ENCODE measurements at regions not wholly inside any gene's neighbourhood (a gene's known extent, or its start where the extent isn't known, plus 50 kb on each side); places are given as distances from the start of the nearest gene placed in this dataset.

DNA sequence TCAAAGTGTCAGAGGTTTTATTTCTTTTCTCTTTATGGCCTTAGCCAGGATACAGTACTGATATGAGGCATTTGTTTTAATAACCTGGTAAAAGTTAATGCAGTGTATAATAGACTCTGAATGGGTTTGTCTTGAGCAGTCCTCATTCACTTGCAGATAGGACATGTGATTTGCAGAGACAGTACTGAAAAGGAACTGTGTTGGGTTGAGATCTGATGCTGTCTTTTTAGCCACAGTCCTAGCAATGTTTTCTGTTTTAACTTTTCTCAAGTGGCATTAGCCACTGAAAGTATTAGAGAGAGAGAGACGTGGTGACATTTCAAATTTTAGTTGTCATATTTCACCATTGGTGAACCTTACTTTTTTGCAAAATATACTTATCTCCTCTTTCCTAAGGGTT lies 547.2 kb upstream of the MAN1A1 start:
- Histone ChIP-seq H3K4me1 (no peaks in the 10 kb centered on the region), H3K9me3 (no peaks in the 10 kb centered on the region), H3K27me3 (no peaks in the 10 kb centered on the region), H3K4me3 (no peak overlapping the region), H3K36me3 (no peaks in the 10 kb centered on the region), H3K27ac (no peak overlapping the region), H3K9ac (ENCODE audit: low read depth in 2 of 2, low read length in 2 of 2) (no peak overlapping the region)
- DNase-seq: no peak
- TF ChIP-seq, protein P1, sequence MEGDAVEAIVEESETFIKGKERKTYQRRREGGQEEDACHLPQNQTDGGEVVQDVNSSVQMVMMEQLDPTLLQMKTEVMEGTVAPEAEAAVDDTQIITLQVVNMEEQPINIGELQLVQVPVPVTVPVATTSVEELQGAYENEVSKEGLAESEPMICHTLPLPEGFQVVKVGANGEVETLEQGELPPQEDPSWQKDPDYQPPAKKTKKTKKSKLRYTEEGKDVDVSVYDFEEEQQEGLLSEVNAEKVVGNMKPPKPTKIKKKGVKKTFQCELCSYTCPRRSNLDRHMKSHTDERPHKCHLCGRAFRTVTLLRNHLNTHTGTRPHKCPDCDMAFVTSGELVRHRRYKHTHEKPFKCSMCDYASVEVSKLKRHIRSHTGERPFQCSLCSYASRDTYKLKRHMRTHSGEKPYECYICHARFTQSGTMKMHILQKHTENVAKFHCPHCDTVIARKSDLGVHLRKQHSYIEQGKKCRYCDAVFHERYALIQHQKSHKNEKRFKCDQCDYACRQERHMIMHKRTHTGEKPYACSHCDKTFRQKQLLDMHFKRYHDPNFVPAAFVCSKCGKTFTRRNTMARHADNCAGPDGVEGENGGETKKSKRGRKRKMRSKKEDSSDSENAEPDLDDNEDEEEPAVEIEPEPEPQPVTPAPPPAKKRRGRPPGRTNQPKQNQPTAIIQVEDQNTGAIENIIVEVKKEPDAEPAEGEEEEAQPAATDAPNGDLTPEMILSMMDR (IDR thresholded peaks at IDR 0.05): no peak
- intact Hi-C loops (cut with DNase I): no loop called here

DNA sequence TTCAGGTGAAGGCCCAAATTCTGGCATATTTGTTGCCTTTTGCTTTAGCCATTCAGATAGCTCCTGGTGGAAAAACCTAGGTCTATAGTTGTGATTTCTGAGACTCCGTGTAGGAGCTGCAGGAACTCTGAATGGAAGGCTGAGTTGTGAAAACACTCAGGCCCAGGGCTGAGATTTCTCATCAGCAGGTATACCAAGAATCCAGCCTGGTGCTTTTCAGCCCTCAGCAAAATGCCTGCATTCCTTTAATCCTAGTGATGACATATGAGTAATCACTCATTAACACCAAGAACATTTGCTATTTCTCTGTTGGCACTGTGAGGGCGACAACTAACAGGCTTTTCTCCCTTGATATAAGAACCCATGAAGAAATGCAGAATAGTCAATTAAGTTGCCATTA lies 546.1 kb upstream of the MAN1A1 start:
- intact Hi-C loops (cut with DNase I): no loop called here
- H3K9ac ChIP-seq (ENCODE audit: low read depth in 2 of 2, low read length in 2 of 2): no peak overlapping the region
- H3K4me1 ChIP-seq: no peaks in the 10 kb centered on the region
- TF ChIP-seq, protein P1 (IDR thresholded peaks at IDR 0.05): no peak
- no peak overlapping the region for H3K27ac ChIP-seq
- H3K27me3 ChIP-seq: no peaks in the 10 kb centered on the region
- H3K4me3 ChIP-seq: no peak overlapping the region
- H3K36me3 ChIP-seq: no peaks in the 10 kb centered on the region
- no peak for DNase-seq
- no peaks in the 10 kb centered on the region for H3K9me3 ChIP-seq

DNA sequence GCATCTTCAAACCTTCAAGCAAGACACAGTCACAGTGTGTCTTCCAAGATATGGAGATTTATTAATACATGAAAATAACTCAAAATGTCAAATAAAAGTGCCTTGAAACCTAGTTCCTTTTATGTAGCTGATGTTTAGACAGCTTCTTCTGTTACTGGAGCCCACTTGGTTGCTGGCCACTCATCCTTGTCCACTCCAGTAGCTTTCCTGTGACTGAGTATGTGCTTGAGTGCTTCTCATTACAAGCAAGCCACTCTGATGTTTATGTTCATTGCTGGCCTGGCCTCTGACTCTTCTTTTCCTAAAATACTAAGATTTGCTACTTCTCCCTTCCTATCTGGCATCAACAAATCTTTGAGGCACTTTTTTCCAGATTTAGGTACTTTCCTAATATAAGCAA lies 545.2 kb upstream of the MAN1A1 start:
- H3K27me3 ChIP-seq: no peaks in the 10 kb centered on the region
- TF ChIP-seq, protein P1 (IDR thresholded peaks at IDR 0.05): no peak
- no peak overlapping the region for H3K9ac ChIP-seq (ENCODE audit: low read depth in 2 of 2, low read length in 2 of 2)
- H3K9me3 ChIP-seq: no peaks in the 10 kb centered on the region
- no peaks in the 10 kb centered on the region for H3K36me3 ChIP-seq
- H3K4me3 ChIP-seq: no peak overlapping the region
- no peak for DNase-seq
- H3K4me1 ChIP-seq: no peaks in the 10 kb centered on the region
- intact Hi-C loops (cut with DNase I): no loop called here
- no peak overlapping the region for H3K27ac ChIP-seq

DNA sequence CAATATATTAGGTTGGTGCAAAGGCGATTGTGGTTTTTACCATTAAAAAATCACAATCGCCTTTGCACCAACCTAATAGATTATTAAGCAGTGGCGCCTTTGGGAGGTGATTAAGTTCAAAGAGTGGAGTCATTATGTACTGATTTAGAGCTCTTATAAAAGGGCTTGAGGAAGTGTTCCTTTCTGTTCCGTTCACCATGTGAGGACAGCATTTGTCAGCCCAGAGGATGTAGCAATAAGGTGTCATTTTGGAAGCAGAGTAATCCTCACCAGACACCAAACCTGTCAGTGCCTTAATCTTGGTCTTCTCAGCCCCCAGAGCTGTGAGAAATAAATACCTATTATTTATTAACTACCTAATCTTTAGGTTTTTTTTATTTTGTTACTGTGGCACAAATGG lies 542.1 kb upstream of the MAN1A1 start:
- Histone ChIP-seq H3K4me3 (no peak overlapping the region), H3K9ac (ENCODE audit: low read depth in 2 of 2, low read length in 2 of 2) (no peak overlapping the region), H3K27ac (no peak overlapping the region), H3K27me3 (no peaks in the 10 kb centered on the region), H3K9me3 (no peaks in the 10 kb centered on the region), H3K4me1 (no peaks in the 10 kb centered on the region), H3K36me3 (no peaks in the 10 kb centered on the region)
- TF ChIP-seq, protein P1 (IDR thresholded peaks at IDR 0.05): no peak
- intact Hi-C loops (cut with DNase I): no loop called here
- no peak for DNase-seq

DNA sequence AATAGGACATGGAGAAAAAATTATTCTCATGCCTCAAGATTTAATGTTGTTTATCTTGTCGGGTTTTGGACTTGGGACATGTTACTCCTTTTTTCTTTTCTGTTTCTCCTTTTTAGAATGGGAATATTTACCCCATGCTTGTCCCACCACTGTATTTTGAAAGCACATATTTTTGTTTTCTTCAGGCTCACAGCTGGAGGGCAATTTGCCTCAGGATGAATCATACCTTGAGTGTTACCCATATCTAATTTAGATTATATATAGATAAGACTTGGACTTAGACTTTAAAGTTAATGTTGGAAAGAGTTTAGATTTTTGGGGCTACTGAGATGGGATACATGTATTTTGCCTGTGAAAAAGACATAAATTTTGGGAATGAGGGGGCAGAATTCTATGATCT lies 541.6 kb upstream of the MAN1A1 start:
- TF ChIP-seq, protein P1 (IDR thresholded peaks at IDR 0.05): no peak
- H3K4me3 ChIP-seq: no peak overlapping the region
- no peaks in the 10 kb centered on the region for H3K27me3 ChIP-seq
- no peak overlapping the region for H3K27ac ChIP-seq
- no peak for DNase-seq
- H3K9ac ChIP-seq (ENCODE audit: low read depth in 2 of 2, low read length in 2 of 2): no peak overlapping the region
- H3K4me1 ChIP-seq: no peaks in the 10 kb centered on the region
- H3K9me3 ChIP-seq: no peaks in the 10 kb centered on the region
- no peaks in the 10 kb centered on the region for H3K36me3 ChIP-seq
- intact Hi-C loops (cut with DNase I): no loop called here

DNA sequence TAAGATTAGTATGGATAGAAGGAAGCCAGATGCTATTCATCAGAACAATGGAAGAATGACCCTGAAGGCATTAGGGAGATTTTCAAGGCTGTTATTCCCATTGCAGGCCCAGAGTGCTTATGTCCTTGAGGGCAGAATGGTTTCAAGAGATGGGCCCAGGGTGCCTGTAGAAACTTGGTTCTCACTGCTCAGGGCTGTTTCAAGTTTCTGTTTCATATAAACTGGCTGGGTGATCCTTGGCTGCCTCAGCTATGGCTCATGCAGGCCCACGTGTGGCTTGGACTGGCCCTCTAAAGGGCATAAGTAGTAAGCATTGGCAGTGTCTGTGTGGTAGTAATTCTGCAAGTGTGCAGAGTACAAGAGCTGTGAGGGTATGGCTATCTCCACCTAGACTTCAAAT lies 540.9 kb upstream of the MAN1A1 start:
- TF ChIP-seq, protein P1 (IDR thresholded peaks at IDR 0.05): no peak
- no peak overlapping the region for H3K4me3 ChIP-seq
- no peaks in the 10 kb centered on the region for H3K27me3 ChIP-seq
- DNase-seq: no peak
- no peak overlapping the region for H3K9ac ChIP-seq (ENCODE audit: low read depth in 2 of 2, low read length in 2 of 2)
- intact Hi-C loops (cut with DNase I): no loop called here
- H3K9me3 ChIP-seq: no peaks in the 10 kb centered on the region
- H3K4me1 ChIP-seq: no peaks in the 10 kb centered on the region
- no peaks in the 10 kb centered on the region for H3K36me3 ChIP-seq
- H3K27ac ChIP-seq: no peak overlapping the region

Data from colonic mucosa (tissue), 4 donors.